ENCODE measurements at regions not wholly inside any gene's neighbourhood (a gene's known extent, or its start where the extent isn't known, plus 50 kb on each side); places are given as distances from the start of the nearest gene placed in this dataset.

DNA sequence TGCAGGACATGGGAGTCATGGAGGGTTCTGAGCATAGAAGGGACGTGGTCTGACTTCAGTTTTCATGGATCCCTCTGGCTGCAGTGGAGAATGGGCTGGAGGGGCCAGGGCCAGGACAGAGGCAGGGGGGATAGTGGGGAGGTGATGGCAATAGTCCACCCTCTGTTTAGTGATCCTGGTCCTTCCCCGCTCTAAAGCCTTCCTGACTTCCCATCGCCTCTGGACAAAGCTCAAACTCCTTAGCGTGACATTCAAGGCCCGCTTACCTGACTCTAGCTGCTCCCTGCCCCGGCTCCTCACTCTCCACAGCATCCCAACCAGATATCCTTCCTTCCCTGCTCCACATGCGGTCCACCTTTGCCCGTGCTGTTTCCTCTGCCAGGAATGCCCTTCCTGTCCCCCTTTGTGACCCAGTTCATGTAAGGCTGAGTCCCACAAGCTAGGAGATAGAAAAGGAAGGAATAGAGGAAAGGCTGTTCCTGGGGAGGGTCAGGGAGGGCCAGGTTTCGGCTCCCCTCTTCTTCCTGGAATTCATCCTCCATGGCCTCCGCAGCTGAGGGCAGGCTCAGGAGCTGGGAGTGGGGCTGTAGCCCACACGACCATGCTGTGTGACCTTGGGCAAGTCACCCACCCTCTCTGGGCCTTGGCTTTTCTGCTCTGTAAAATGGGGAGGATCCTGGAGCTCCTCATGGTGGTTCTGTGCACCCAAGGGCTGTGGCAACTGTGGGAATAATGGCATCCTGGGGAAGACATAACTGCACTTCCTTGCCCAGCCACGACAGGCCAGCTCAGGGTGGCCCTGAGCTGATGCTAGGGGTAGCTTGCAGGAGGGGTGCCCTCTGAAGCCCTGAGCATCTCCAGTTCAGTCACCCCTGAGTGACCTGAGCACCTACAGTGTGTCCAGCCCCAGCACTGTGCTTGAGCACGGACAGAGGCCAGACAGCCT lies 116.1 kb downstream of the CEBPB start:
- Histone ChIP-seq H3K27me3 (ENCODE audit: insufficient read depth, low read length) (no peaks in the 10 kb centered on the region), H3K9me3 (ENCODE audit: low read depth, low read length) (no peaks in the 10 kb centered on the region), H3K4me1 (ENCODE audit: insufficient read depth, low read length) (peaks cover 24% of the 10 kb centered on the region), H3K4me3 (ENCODE audit: low read length) (no peak overlapping the region)

DNA sequence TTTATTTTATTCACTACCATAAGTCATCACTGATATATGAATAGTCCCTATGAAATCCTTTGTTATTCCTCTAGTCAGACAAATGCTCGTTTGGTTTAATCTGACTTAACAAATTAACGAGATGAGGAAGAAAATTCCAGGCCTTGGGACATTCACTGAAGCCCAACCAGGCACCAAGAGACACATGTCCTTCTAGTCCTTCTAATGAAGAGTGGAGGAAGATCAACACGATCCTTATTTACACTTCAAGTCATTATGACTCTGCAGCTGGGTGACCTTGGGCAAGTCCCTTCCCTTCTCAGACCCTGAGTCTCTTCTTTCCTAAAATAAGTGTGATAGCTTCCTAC lies 117.5 kb downstream of the CEBPB start:
- Histone ChIP-seq H3K4me3 (ENCODE audit: low read length) (no peak overlapping the region), H3K4me1 (ENCODE audit: insufficient read depth, low read length) (peaks cover 24% of the 10 kb centered on the region), H3K27me3 (ENCODE audit: insufficient read depth, low read length) (no peaks in the 10 kb centered on the region), H3K9me3 (ENCODE audit: low read depth, low read length) (no peaks in the 10 kb centered on the region)

DNA sequence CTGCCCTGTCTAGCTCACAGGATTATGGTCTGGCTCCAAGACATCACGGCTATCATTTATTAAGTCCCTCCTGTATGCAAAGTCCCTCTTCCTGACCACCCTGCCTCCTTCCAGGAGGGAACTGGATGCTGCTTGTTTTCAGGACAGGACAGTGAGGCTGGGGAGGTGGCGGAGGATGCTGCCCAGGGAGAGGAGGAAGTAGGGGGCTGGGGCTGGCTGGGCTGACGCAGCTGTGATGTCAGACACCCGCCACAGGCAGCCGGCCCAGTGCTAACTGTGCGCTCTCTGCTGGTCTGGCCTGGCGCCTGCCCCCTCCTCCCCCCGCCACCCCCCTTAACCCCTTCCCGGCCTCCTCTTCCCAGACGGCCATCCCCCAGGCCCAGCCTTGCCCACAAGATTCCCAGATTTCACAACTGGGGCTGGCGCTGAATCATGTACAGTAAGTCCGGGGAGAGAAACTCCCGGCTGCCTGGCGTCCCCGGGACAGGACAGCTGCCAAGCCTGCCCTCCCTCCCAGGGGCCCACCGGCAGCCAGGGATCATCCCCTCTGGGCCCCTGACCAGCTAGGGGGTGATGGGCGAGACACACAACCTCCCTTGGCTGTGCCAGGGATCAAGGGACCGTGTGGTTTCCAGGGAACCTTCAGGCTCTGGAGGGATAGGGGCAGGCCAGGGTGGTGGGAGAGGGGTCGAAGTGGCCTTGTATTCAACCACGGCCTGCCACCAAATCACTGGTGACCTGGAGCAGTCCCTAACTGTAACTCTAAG lies 118.1 kb downstream of the CEBPB start:
- H3K4me1 ChIP-seq (ENCODE audit: insufficient read depth, low read length) = peaks cover 22% of the 10 kb centered on the region
- no peaks in the 10 kb centered on the region for H3K9me3 ChIP-seq (ENCODE audit: low read depth, low read length)
- H3K4me3 ChIP-seq (ENCODE audit: low read length) = no peak overlapping the region
- H3K27me3 ChIP-seq (ENCODE audit: insufficient read depth, low read length) = no peaks in the 10 kb centered on the region

DNA sequence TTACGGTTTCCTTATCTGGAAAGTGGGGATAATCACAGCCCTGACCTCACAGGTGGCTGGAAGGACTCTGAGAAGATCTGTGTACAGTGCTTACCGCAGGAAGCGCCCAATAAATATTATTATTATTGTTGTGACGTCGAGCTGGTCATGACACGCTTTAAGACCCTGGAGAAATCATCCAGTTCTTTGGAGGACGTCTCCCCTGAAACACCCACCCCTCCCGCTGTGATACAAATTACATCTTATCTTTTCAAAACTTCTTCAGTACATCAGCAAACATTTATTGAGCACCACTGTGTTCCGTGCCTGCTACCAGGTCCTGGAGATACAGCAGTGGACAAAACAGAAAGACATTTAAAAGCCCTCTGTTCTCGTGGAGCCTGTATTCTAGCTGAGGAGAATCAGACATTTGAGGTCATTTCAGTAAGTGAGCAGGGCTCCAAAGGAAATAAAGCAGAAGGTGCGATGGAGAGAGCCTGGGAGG lies 118.7 kb downstream of the CEBPB start:
- Histone ChIP-seq H3K9me3 (ENCODE audit: low read depth, low read length) (no peaks in the 10 kb centered on the region), H3K27me3 (ENCODE audit: insufficient read depth, low read length) (no peaks in the 10 kb centered on the region), H3K4me3 (ENCODE audit: low read length) (no peak overlapping the region), H3K4me1 (ENCODE audit: insufficient read depth, low read length) (peaks cover 16% of the 10 kb centered on the region)

DNA sequence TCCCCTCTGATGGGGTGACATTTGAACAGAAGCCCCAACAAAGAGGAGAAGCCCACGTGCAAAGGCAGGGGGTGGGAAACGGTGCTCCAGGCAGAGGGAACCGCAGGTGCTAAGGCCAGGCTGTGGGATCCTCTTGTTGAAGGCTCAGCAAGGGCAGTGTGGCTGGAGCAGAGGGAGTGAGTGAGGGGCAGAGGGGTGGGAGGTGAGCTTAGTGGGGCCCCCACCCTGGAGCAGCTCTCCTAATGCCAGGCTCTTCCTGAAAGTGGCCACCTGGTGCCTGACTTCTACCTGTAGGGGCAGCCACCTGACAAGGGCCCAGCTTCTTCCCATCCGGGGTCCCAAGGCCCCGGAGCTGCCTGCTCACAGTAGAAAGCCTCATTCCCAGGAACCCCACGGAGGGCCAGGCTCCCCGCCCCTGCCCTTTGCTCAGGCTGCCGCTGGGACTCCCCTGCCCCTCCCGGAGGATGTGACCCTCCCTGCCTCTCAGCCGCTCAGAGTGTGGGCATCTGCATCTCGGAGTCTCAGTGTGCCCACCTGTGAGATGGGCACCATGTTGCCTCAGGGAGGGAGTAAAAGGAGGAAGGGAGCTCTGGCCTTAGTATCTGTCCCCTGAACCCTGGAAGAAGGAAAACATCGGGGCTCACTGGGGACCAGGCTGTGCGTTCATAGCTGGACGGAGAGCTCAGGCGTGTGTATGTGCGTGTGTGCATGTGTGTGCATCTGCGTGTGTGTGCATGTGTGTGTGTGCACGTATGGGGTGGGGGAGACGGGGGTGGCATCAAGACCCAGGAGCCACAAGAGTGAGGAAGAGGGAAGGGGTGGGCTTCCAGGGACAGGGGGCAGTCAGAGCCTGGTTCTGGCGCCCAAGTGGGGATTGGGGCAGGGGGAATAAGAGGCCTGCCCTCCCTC lies 119.4 kb downstream of the CEBPB start:
- H3K4me1 ChIP-seq (ENCODE audit: insufficient read depth, low read length) = peaks cover 13% of the 10 kb centered on the region
- H3K4me3 ChIP-seq (ENCODE audit: low read length) = no peak overlapping the region
- no peaks in the 10 kb centered on the region for H3K27me3 ChIP-seq (ENCODE audit: insufficient read depth, low read length)
- no peaks in the 10 kb centered on the region for H3K9me3 ChIP-seq (ENCODE audit: low read depth, low read length)

DNA sequence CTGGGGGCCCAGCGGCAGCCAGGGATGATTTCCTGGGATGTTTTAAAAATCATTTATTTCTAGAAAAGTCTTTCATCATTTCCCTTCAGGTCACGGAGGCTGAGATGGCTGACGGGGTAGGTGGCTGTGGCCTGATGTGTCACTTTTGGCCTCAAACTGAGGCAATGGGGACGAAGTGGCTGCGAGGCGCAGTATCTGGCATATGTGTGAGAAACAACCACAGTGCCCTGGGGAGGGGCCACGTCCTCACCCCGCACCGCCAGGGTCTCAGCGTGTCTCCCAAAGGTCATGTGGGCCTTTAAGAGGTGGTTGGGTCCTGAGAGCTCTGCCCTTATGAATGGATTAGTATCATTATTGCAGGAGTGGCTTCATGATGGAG lies 120.0 kb downstream of the CEBPB start:
- H3K9me3 ChIP-seq (ENCODE audit: low read depth, low read length) = no peaks in the 10 kb centered on the region
- no peak overlapping the region for H3K4me3 ChIP-seq (ENCODE audit: low read length)
- peaks cover 13% of the 10 kb centered on the region for H3K4me1 ChIP-seq (ENCODE audit: insufficient read depth, low read length)
- H3K27me3 ChIP-seq (ENCODE audit: insufficient read depth, low read length) = no peaks in the 10 kb centered on the region

DNA sequence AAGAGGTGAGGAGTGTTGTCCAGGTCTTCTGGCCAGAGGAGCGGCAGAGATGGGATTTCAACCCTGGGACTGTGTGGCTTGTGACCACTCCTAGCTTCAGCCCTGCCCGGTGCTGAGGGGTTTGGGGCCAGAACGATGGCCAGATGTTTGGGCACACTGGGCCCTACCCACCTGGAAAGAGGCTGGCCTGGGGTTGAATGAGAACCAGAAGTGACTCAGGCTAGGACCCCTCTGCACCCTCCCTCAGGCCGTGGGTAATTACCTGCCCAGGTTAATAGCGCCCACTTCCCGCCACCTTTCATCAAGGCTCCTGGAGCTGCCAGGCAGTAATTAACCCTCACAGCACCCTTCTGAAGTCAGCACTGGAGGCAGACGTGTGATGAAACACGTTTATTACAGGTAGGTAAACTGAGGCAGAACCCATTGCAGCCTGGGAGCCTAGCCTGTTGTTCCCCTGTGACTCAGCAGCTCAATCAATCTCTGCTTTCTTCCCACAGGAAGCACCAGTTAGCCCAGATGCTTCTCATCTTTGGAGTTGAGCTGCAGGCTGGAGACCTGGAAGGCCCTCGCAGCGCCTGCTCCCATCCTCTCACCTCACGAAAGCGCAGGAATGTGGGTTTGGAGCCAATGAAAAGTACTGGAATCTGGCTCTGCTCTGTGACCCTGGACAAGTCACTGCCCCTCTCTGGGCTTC lies 120.8 kb downstream of the CEBPB start:
- H3K4me3 ChIP-seq (ENCODE audit: low read length) = no peak overlapping the region
- no peaks in the 10 kb centered on the region for H3K9me3 ChIP-seq (ENCODE audit: low read depth, low read length)
- H3K27me3 ChIP-seq (ENCODE audit: insufficient read depth, low read length) = no peaks in the 10 kb centered on the region
- H3K4me1 ChIP-seq (ENCODE audit: insufficient read depth, low read length) = peaks cover 13% of the 10 kb centered on the region

DNA sequence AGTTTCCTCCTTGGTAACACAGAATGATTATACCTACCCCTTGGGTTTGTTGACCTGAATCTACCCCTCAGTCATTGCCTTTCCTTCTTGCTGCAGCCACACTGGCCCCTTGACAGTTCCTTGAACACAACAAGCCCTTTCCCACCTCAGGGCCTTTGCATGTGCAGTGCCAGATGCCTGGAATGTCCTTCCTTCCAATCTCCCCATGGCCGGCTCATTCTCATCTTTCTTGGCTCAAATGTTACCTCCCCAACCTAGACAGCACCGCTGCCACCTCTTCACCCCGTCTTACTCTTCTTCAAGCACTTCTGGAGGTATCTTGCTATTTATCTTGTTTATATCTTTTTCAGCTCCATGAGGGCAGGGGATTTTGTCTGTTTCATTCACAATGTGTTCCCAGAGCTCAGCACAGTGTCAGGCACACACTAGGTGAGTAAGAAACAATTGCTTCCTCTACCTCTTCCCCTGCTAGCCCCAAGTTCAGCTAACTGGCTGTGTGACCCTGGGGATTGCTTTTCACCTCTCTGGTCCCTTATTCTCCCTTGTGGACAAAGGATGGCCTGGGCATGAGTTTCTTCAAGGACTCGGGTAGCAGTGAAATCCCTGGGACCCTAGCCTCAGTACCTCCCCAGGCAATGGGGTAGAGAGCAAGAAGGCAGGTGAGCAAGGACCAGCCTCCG lies 121.5 kb downstream of the CEBPB start:
- H3K27me3 ChIP-seq (ENCODE audit: insufficient read depth, low read length) = no peaks in the 10 kb centered on the region
- H3K9me3 ChIP-seq (ENCODE audit: low read depth, low read length) = no peaks in the 10 kb centered on the region
- H3K4me3 ChIP-seq (ENCODE audit: low read length) = no peak overlapping the region
- peaks cover 13% of the 10 kb centered on the region for H3K4me1 ChIP-seq (ENCODE audit: insufficient read depth, low read length)

DNA sequence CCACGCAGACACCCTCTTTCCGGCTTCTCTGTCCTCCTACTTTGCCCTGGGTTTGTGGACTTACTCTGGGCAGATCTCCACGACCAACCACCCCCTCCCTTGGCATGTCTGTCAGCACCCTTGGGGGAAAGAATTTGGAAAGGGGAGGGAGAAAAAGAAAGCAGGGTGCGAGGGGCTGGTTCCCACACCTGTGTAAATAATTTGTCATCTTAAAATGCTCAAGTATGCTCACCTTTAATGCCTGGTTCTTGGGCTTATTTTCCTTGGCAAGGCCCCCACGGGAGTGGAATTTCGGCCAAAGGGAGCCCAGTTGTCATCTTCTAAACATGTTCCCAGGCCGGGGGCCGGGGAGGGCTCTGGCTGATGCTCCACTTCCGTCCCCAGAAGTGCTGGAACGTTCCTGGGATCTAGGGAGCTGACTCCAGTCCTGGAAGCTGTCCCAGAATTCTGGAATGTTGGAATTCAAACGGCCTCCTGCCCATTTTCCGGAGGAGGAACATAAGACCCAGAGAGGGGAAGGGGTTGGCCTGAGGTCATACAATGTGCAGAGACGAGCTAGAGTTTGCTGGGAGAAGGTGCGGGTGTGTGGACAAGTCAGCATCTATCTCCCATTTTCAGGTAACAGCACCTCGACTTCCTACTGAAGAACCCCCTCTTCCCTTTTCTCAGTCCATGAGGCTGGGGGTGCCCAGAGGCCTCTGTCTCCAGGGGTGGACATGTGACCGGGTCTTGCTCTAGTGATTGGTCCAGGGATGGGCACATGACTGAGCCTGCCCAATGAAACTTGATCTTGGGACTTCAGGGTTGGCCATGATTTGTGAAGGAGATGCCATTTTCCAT lies 122.3 kb downstream of the CEBPB start:
- H3K27me3 ChIP-seq (ENCODE audit: insufficient read depth, low read length) = no peaks in the 10 kb centered on the region
- H3K4me3 ChIP-seq (ENCODE audit: low read length) = no peak overlapping the region
- peaks cover 16% of the 10 kb centered on the region for H3K4me1 ChIP-seq (ENCODE audit: insufficient read depth, low read length)
- H3K9me3 ChIP-seq (ENCODE audit: low read depth, low read length) = no peaks in the 10 kb centered on the region

DNA sequence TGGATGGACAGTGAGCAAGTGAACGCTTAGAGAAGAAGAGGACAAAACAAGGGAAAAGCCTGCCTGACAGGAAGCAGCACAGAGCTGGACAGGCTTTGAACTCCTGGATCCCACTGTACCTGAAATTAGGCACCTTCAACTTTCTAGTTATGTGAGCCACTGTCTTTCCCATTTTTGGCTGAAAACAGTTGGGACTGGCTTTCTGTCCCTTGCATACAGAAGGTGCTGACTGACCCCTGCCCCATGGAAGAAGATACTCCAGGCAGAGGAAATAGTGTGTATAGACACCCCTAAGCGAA lies 122.8 kb downstream of the CEBPB start:
- Histone ChIP-seq H3K9me3 (ENCODE audit: low read depth, low read length) (no peaks in the 10 kb centered on the region), H3K27me3 (ENCODE audit: insufficient read depth, low read length) (no peaks in the 10 kb centered on the region), H3K4me3 (ENCODE audit: low read length) (no peak overlapping the region), H3K4me1 (ENCODE audit: insufficient read depth, low read length) (peaks cover 12% of the 10 kb centered on the region)

DNA sequence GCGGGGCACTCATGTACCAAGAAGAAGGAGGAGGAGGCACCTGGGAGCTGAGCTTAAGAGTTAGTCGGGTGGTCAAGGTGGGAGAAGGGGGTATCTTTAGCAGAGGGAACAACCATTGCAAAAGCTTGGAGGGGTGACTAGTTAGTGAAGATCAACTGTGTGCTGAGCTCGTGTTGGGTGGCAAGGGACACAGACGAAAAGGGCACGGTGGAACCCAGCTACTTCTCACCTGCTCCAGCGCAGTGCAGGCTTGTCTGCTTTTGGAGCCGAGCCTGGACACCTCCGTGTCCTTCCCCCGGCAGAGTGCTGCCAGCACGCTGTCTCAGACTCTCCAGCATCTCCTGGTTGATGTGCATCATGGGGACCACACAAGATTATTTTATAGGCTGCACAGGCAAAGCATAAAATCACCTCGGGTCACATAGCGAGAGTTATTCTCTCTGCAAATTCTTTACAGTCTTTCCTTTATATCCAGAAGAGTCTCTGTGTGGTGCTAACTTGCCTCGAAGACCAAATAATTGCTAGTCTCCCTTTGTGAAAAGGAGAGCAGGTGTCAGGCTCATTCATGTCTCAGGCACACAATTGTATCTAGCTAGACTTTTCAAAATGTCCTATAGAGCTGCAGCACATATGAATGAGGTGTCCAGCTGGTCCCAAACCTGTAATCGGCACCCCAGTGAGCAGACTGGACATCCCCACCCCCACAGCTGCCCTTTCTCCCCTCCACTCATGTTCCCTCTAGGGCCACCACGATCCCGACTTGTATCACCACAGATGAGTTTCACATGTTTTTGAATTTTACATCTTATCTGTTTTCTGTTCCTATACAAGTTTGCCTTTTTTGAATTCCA lies 123.4 kb downstream of the CEBPB start:
- Histone ChIP-seq H3K4me3 (ENCODE audit: low read length) (no peak overlapping the region), H3K9me3 (ENCODE audit: low read depth, low read length) (no peaks in the 10 kb centered on the region), H3K27me3 (ENCODE audit: insufficient read depth, low read length) (no peaks in the 10 kb centered on the region), H3K4me1 (ENCODE audit: insufficient read depth, low read length) (peaks cover 8% of the 10 kb centered on the region)

DNA sequence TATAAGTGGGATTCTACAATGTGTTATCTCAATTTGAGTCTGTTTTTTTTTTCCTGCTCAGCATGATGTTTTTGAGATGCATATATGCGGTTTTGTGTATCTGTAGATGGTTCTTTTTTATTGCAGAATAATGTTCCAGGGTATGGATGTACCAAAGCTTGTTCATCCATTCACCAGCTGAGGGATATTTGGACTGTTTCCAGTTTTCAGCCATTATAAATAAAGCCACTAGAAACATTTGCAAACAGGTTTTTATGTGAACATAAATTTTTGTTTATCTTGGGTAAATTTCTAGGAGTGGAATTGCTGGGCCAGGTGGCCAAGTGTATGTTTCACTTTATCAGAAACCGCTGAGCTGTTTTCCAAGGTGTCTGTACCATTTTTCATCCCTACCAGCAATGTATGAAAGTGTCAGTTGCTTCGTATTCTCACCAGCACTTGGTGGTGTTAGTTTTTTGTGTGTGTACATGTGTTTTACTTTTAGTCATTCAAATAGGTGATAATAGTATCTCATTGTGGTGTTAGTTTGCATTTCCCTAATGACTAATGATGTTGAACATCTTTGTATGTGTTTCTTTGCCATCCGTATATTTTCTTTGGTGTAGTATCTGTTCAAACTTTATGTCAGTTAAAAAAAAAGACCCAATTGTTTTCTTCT lies 124.2 kb downstream of the CEBPB start:
- Histone ChIP-seq H3K4me1 (ENCODE audit: insufficient read depth, low read length) (peaks cover 6% of the 10 kb centered on the region), H3K9me3 (ENCODE audit: low read depth, low read length) (no peaks in the 10 kb centered on the region), H3K4me3 (ENCODE audit: low read length) (no peak overlapping the region), H3K27me3 (ENCODE audit: insufficient read depth, low read length) (no peaks in the 10 kb centered on the region)
